ENCODE measurements at regions not wholly inside any gene's neighbourhood (a gene's known extent, or its start where the extent isn't known, plus 50 kb on each side); places are given as distances from the start of the nearest gene placed in this dataset.
"Not testable (repeated sequence)": the region's sequence is repeated elsewhere in the genome, so short reads cannot be mapped to it uniquely, and the experiment has no call there.

DNA sequence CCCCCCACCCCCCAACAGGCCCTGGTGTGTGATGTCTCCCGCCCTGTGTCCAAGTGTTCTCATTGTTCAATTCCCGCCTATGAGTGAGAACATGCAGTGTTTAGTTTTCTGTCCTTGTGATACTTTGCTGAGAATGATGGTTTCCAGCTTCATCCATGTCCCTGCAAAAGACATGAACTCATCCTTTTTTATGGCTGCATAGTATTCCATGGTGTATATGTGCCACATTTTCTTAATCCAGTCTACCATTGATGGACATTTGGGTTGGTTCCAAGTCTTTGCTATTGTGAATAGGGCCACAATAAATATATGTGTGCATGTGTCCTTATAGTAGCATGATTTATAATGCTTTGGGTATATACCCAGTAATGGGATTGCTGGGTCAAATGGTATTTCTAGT, 54.0 kb downstream of the ZCCHC13 start:
- not testable (repeated sequence) for TF ChIP-seq FOXM1 (IDR thresholded peaks at IDR 0.05; ENCODE audit: borderline replicate concordance); FOXA1 (IDR thresholded peaks at IDR 0.05); L3MBTL2 (conservative IDR thresholded peaks at IDR 0.05); NFRKB (IDR thresholded peaks at IDR 0.05)
